ENCODE measurements at regions not wholly inside any gene's neighbourhood (a gene's known extent, or its start where the extent isn't known, plus 50 kb on each side); places are given as distances from the start of the nearest gene placed in this dataset.
A peak's percentile ranks its signal among the peaks of the same experiment; 100 is the strongest.

GRCh38 chr3:182220013-182220412, 508.3 kb downstream of the SOX2 start:
- CTCF ChIA-PET (ENCODE audit: unreplicated experiment): no interaction called here
- no peaks in the 10 kb centered on the region for H3K9me3 ChIP-seq (ENCODE audit: low read length)
- H3K79me2 ChIP-seq (ENCODE audit: insufficient read depth, low read depth, low read length): no peaks in the 10 kb centered on the region
- no peak overlapping the region for H2AFZ ChIP-seq (ENCODE audit: low read length)
- H3K36me3 ChIP-seq (ENCODE audit: insufficient read depth, low read length): no peaks in the 10 kb centered on the region
- H3K4me3 ChIP-seq (ENCODE audit: low read depth, low read length, poor library complexity, severe bottlenecking): no peak overlapping the region
- no peak overlapping the region for H3K27ac ChIP-seq (ENCODE audit: low read depth, low read length, poor library complexity, severe bottlenecking)
- no peaks in the 10 kb centered on the region for H4K20me1 ChIP-seq (ENCODE audit: insufficient read depth, low read length)
- BruUV-seq (replicated peaks): no TSS peak
- no peak for DNase-seq (ENCODE audit: low spot score)
- POLR2A ChIA-PET: interaction anchor here (0.6 kb wide), 2 partner anchors 25 to 1616 kb away, joined by 3 to 5 read pairs; no protein-coding TSS in a partner anchor
- TF ChIP-seq CTCF (conservative IDR thresholded peaks at IDR 0.05; ENCODE audit: low read length) (no peak), EZH2phosphoT487 (IDR thresholded peaks at IDR 0.05; ENCODE audit: borderline replicate concordance, low read depth, low read length) (no peak)
- intact Hi-C loops (cut with micrococcal nuclease; ENCODE audit: unreplicated experiment): no loop called here
- no peak overlapping the region for H3K4me2 ChIP-seq (ENCODE audit: low read length)
- H3K4me1 ChIP-seq (ENCODE audit: insufficient read depth, low read length, poor library complexity, severe bottlenecking): no peaks in the 10 kb centered on the region
- peaks cover 3% of the 10 kb centered on the region; the same call in 1 of the 2 replicates for H3K9me2 ChIP-seq (ENCODE audit: insufficient read depth, low read length)

GRCh38 chr3:182220471-182220870, 508.7 kb downstream of the SOX2 start:
- H3K79me2 ChIP-seq (ENCODE audit: insufficient read depth, low read depth, low read length): no peaks in the 10 kb centered on the region
- TF ChIP-seq CTCF (conservative IDR thresholded peaks at IDR 0.05; ENCODE audit: low read length): no peak
- no peak for TF ChIP-seq EZH2phosphoT487 (IDR thresholded peaks at IDR 0.05; ENCODE audit: borderline replicate concordance, low read depth, low read length)
- no TSS peak for BruUV-seq (replicated peaks)
- H3K36me3 ChIP-seq (ENCODE audit: insufficient read depth, low read length): no peaks in the 10 kb centered on the region
- H4K20me1 ChIP-seq (ENCODE audit: insufficient read depth, low read length): no peaks in the 10 kb centered on the region
- intact Hi-C loops (cut with micrococcal nuclease; ENCODE audit: unreplicated experiment): no loop called here
- POLR2A ChIA-PET: no interaction called here
- no peak overlapping the region for H3K4me2 ChIP-seq (ENCODE audit: low read length)
- H3K4me3 ChIP-seq (ENCODE audit: low read depth, low read length, poor library complexity, severe bottlenecking): no peak overlapping the region
- H2AFZ ChIP-seq (ENCODE audit: low read length): no peak overlapping the region
- H3K9me3 ChIP-seq (ENCODE audit: low read length): no peaks in the 10 kb centered on the region
- CTCF ChIA-PET (ENCODE audit: unreplicated experiment): no interaction called here
- H3K27ac ChIP-seq (ENCODE audit: low read depth, low read length, poor library complexity, severe bottlenecking): no peak overlapping the region
- DNase-seq (ENCODE audit: low spot score): no peak
- H3K9me2 ChIP-seq (ENCODE audit: insufficient read depth, low read length): peaks cover 3% of the 10 kb centered on the region; the same call in 1 of the 2 replicates
- H3K4me1 ChIP-seq (ENCODE audit: insufficient read depth, low read length, poor library complexity, severe bottlenecking): no peaks in the 10 kb centered on the region

- TF ChIP-seq EZH2phosphoT487 (IDR thresholded peaks at IDR 0.05; ENCODE audit: borderline replicate concordance, low read depth, low read length) (no peak), CTCF (conservative IDR thresholded peaks at IDR 0.05; ENCODE audit: low read length) (0 out of 2 replicates have a peak, but pooled peaks have one; percentile 41)
- no peaks in the 10 kb centered on the region; the same call in 1 of the 2 replicates for H3K9me3 ChIP-seq (ENCODE audit: low read length)
- no peaks in the 10 kb centered on the region for H3K9me2 ChIP-seq (ENCODE audit: insufficient read depth, low read length)
- BruUV-seq (replicated peaks): no TSS peak
- no peak overlapping the region for H3K4me3 ChIP-seq (ENCODE audit: low read depth, low read length, poor library complexity, severe bottlenecking)
- ChIA-PET CTCF (ENCODE audit: unreplicated experiment) (no interaction called here), POLR2A (interaction anchor here (0.6 kb wide), 1 partner anchor 39 kb away, joined by 3 read pairs; no protein-coding TSS in a partner anchor)
- H2AFZ ChIP-seq (ENCODE audit: low read length): no peak overlapping the region
- H4K20me1 ChIP-seq (ENCODE audit: insufficient read depth, low read length): no peaks in the 10 kb centered on the region
- intact Hi-C loops (cut with micrococcal nuclease; ENCODE audit: unreplicated experiment): no loop called here
- H3K27ac ChIP-seq (ENCODE audit: low read depth, low read length, poor library complexity, severe bottlenecking): no peak overlapping the region
- H3K4me2 ChIP-seq (ENCODE audit: low read length): no peak overlapping the region
- 0 out of 2 replicates have a peak, but pooled peaks cover 5% of the 10 kb centered on the region for H3K36me3 ChIP-seq (ENCODE audit: insufficient read depth, low read length)
- DNase-seq (ENCODE audit: low spot score): peak; percentile 13
- no peaks in the 10 kb centered on the region for H3K79me2 ChIP-seq (ENCODE audit: insufficient read depth, low read depth, low read length)
- H3K4me1 ChIP-seq (ENCODE audit: insufficient read depth, low read length, poor library complexity, severe bottlenecking): no peaks in the 10 kb centered on the region
Observed at GRCh38 chr3:182226995-182227394, 515.3 kb downstream of the SOX2 start.
